BJ (cell line): ENCODE measurements at regions not wholly inside any gene's neighbourhood (a gene's known extent, or its start where the extent isn't known, plus 50 kb on each side); places are given as distances from the start of the nearest gene placed in this dataset.

Experiments used
- CTCF ChIA-PET: fragments of 350-600 bp; formaldehyde crosslinking; extraction: SDS; loops from one replicate; lab custom pipeline; 2021; ENCODE audit warnings: antibody characterized with exemption, inconsistent platforms; lab: Yijun Ruan, JAX
- POLR2A ChIA-PET: fragments of 300-600 bp; sonication (Branson Sonifier 250); formaldehyde crosslinking; extraction: SDS; loops from one replicate; lab custom pipeline; 2021; ENCODE audit warnings: antibody characterized with exemption; lab: Charles Lee
- DNase-seq: peaks from one replicate; pipeline ENCODE4 v3.0.0-alpha.2; 2011; ENCODE audit warnings: low read depth
- H3K27me3 ChIP-seq: 2 replicates; pipeline ENCODE4 v1.6.0; 2011; ENCODE audit warnings: low read length; ENCODE audit not compliant: control insufficient read depth, insufficient read depth
- H3K36me3 ChIP-seq: 2 replicates; pipeline ENCODE4 v1.5.1; 2011; ENCODE audit warnings: low read length; ENCODE audit not compliant: control insufficient read depth, insufficient read depth
- H3K4me3 ChIP-seq: 2 replicates; pipeline ENCODE4 v1.5.1; 2011; ENCODE audit warnings: low read depth, mild to moderate bottlenecking, control low read depth, low read length
- CTCF ChIP-seq: IDR thresholded peaks from 2 replicates; pipeline ENCODE4 v1.5.1; 2011; ENCODE audit warnings: low read depth, mild to moderate bottlenecking, control low read depth, inconsistent platforms, low read length, moderate library complexity; ENCODE audit not compliant: insufficient read depth

GRCh38 chr13:61170856-61171255, 244.8 kb downstream of the PCDH20 start:
- DNase-seq, result no peak
- ChIA-PET CTCF (no interaction called here), POLR2A (no interaction called here)
- Histone ChIP-seq H3K36me3 (no peaks in the 10 kb centered on the region), H3K4me3 (no peak overlapping the region), H3K27me3 (no peaks in the 10 kb centered on the region)
- TF ChIP-seq CTCF, result no peak

- Histone ChIP-seq H3K36me3 (no peaks in the 10 kb centered on the region), H3K27me3 (no peaks in the 10 kb centered on the region), H3K4me3 (no peak overlapping the region)
- CTCF ChIA-PET, result no interaction called here
- POLR2A ChIA-PET, result no interaction called here
- TF ChIP-seq CTCF, result no peak
- no peak for DNase-seq
Measured at GRCh38 chr13:61162636-61163035, 253.0 kb downstream of the PCDH20 start.

- Histone ChIP-seq H3K27me3 (no peaks in the 10 kb centered on the region), H3K36me3 (no peaks in the 10 kb centered on the region), H3K4me3 (no peak overlapping the region)
- TF ChIP-seq CTCF, result no peak
- DNase-seq, result no peak
- ChIA-PET CTCF (no interaction called here), POLR2A (no interaction called here)
Measured at GRCh38 chr13:61162106-61162505, 253.5 kb downstream of the PCDH20 start.

GRCh38 chr13:61156753-61157152, 258.9 kb downstream of the PCDH20 start:
- ChIA-PET CTCF (no interaction called here), POLR2A (no interaction called here)
- DNase-seq, result no peak
- TF ChIP-seq CTCF, result no peak
- Histone ChIP-seq H3K36me3 (no peaks in the 10 kb centered on the region), H3K27me3 (no peaks in the 10 kb centered on the region), H3K4me3 (no peak overlapping the region)

- H3K4me3 ChIP-seq, result no peak overlapping the region
- H3K27me3 ChIP-seq, result no peaks in the 10 kb centered on the region
- POLR2A ChIA-PET, result no interaction called here
- TF ChIP-seq CTCF, result no peak
- CTCF ChIA-PET, result no interaction called here
- no peaks in the 10 kb centered on the region for H3K36me3 ChIP-seq
- DNase-seq, result no peak
Measured at GRCh38 chr13:61151062-61151461, 264.6 kb downstream of the PCDH20 start.
